ENCODE measurements at regions not wholly inside any gene's neighbourhood (a gene's known extent, or its start where the extent isn't known, plus 50 kb on each side); places are given as distances from the start of the nearest gene placed in this dataset.

GRCh38 chr18:38460657-38461056 is 895.1 kb upstream of the CELF4 start:
- DNase-seq: no peak

GRCh38 chr18:38459131-38459994 is 893.8 kb upstream of the CELF4 start:
- DNase-seq: no peak

GRCh38 chr18:38458698-38459097 is 893.1 kb upstream of the CELF4 start:
- DNase-seq: no peak

GRCh38 chr18:38456253-38456652 is 890.7 kb upstream of the CELF4 start:
- no peak for DNase-seq

- no peak for DNase-seq
These were observed 889.3 kb upstream of the CELF4 start for GRCh38 chr18:38454764-38455469.

- no peak for DNase-seq
These were observed 888.3 kb upstream of the CELF4 start for GRCh38 chr18:38453880-38454279.

- no peak for DNase-seq
These were observed 885.3 kb upstream of the CELF4 start for GRCh38 chr18:38450876-38451275.

- no peak for DNase-seq
These were observed 880.2 kb upstream of the CELF4 start for GRCh38 chr18:38445804-38446145.

GRCh38 chr18:38444971-38445803 is 879.6 kb upstream of the CELF4 start:
- no peak for DNase-seq

GRCh38 chr18:38427736-38428135 is 862.1 kb upstream of the CELF4 start:
- DNase-seq: no peak

- DNase-seq: no peak
These were observed 861.6 kb upstream of the CELF4 start for GRCh38 chr18:38427234-38427633.

GRCh38 chr18:38421872-38422615 is 856.4 kb upstream of the CELF4 start:
- DNase-seq: no peak

GRCh38 chr18:38421021-38421420 is 855.4 kb upstream of the CELF4 start:
- no peak for DNase-seq

- no peak for DNase-seq
These were observed 855.0 kb upstream of the CELF4 start for GRCh38 chr18:38420611-38421010.

- no peak for DNase-seq
These were observed 850.2 kb upstream of the CELF4 start for GRCh38 chr18:38415811-38416210.

GRCh38 chr18:38413193-38413592 is 847.6 kb upstream of the CELF4 start:
- DNase-seq: no peak

- no peak for DNase-seq
These were observed 841.0 kb upstream of the CELF4 start for GRCh38 chr18:38406607-38407006.

GRCh38 chr18:38402509-38402908 is 836.9 kb upstream of the CELF4 start:
- no peak for DNase-seq

- no peak for DNase-seq
These were observed 831.5 kb upstream of the CELF4 start for GRCh38 chr18:38397094-38397493.

- no peak for DNase-seq
These were observed 820.5 kb upstream of the CELF4 start for GRCh38 chr18:38386146-38386545.

- no peak for DNase-seq
These were observed 804.4 kb upstream of the CELF4 start for GRCh38 chr18:38369772-38370690.

- DNase-seq: no peak
These were observed 803.3 kb upstream of the CELF4 start for GRCh38 chr18:38368886-38369285.
